Kidney (tissue), 13 donors: ENCODE measurements at regions not wholly inside any gene's neighbourhood (a gene's known extent, or its start where the extent isn't known, plus 50 kb on each side); places are given as distances from the start of the nearest gene placed in this dataset.

ENCODE experiments used
- DNase-seq, 5 donors: peaks; one replicate each; pipeline ENCODE4 v3.0.0-alpha.2; 2013 to 2020
- FAIRE-seq: peaks from 2 replicates; lab custom pipeline; 2012; peaks lifted over from hg19 to GRCh38; lab: Jason Lieb, UNC
- H3K27ac ChIP-seq, 2 donors: one replicate each; pipeline ENCODE4 v1.7.0; 2013; ENCODE audit warnings: low read depth in 2 of 2, low read length in 2 of 2, inconsistent platforms in 1 of 2
- H3K27me3 ChIP-seq: one replicate; pipeline ENCODE4 v1.7.1; 2013; ENCODE audit warnings: low read length, inconsistent platforms; ENCODE audit not compliant: control insufficient read depth, insufficient read depth
- H3K36me3 ChIP-seq, 3 donors: one replicate each; pipeline versions ENCODE4 v1.7.0 to v1.7.1; 2013; ENCODE audit warnings: low read length in 3 of 3, control low read depth in 1 of 3, inconsistent platforms in 1 of 3; ENCODE audit not compliant: insufficient read depth in 3 of 3, control insufficient read depth in 2 of 3
- H3K4me1 ChIP-seq, 3 donors: one replicate each; pipeline versions ENCODE4 v1.7.0 to v1.7.1; 2013; ENCODE audit warnings: low read length in 3 of 3, inconsistent platforms in 1 of 3, low read depth in 1 of 3; ENCODE audit not compliant: control insufficient read depth in 2 of 3, insufficient read depth in 2 of 3
- H3K4me3 ChIP-seq, 3 donors: one replicate each; pipeline versions ENCODE4 v1.7.0 to v1.8.1; 2013; ENCODE audit warnings: low read length in 3 of 3, control low read depth in 1 of 3, inconsistent platforms in 1 of 3
- H3K9ac ChIP-seq, 3 donors: one replicate each; pipeline versions ENCODE4 v1.7.0 to v1.7.1; 2013; ENCODE audit warnings: low read length in 3 of 3, control low read depth in 1 of 3, inconsistent platforms in 1 of 3
- H3K9me3 ChIP-seq, 3 donors: one replicate each; pipeline versions ENCODE4 v1.7.0 to v1.7.1; 2013; ENCODE audit warnings: low read length in 3 of 3, control low read depth in 1 of 3, inconsistent platforms in 1 of 3; ENCODE audit not compliant: control insufficient read depth in 2 of 3, insufficient read depth in 1 of 3
- intact Hi-C: fragments of 100-400 bp; cut with DNase I; formaldehyde crosslinking; loops from one replicate; pipeline ENCODE4 v1.11.1; 2022
- TF ChIP-seq, protein P1 (sequence below): IDR thresholded peaks from 3 replicates; pipeline ENCODE4 v1.5.1; 2012; ENCODE audit warnings: mild to moderate bottlenecking, moderate library complexity, borderline replicate concordance; ENCODE audit not compliant: insufficient read depth; ENCODE audit errors: extremely low read depth
- donor health status: control.
- donor health status: control.
- donor health status: control.
- donor health status: control.
- donor health status: control.
- donor health status: DM: yes; HTN: yes; CAD: no.
- donor health status: Normal renal cell carcinoma (clear cell type).

DNA sequence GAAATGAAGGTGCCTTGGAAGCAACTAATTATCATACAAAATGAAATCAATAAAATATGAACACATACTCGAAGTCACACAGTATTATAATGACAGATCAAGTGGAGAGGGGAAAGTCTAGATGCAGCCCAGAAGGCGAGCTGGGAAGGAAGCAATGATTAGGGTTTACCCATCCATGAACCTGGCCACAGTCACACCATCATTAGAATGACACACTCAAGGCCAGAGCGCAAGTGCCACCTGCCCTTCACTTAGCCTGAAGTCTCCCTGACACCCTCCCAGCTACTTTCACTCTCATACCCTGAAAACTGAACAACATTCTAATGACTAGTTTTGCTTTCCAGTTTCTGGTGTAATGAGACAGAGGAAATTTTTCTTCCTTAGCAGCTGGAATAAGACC is 302.8 kb upstream of the JARID2 start:
- H3K27ac ChIP-seq = no peak overlapping the region
- no peak for FAIRE-seq

DNA sequence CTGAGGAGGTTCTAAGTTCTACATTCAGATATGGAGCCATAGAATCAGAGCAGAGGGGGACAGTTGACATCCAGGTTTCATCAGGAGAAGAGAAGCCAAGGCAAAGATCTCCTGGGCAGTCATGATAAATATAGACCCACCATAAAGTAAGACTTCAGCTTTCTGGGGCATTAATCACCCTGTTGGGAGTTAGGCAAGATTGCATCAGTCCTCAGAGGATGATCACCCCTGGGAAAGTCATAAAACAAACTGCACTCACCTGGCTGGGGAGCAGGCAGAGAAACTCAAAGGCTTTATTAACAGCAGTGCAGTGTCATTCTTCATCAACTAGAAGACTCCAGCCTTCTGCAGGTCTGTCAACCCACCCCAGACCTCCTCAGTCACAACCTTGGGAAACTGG is 301.3 kb upstream of the JARID2 start:
- no peaks in the 10 kb centered on the region for H3K27me3 ChIP-seq
- intact Hi-C loops = no loop called here
- no peaks in the 10 kb centered on the region for H3K4me1 ChIP-seq
- no peaks in the 10 kb centered on the region for H3K9me3 ChIP-seq
- peak in 1 of 5 donors; percentile 41 for DNase-seq
- no peak overlapping the region for H3K27ac ChIP-seq
- H3K4me3 ChIP-seq = no peak overlapping the region
- FAIRE-seq = no peak
- H3K9ac ChIP-seq = no peak overlapping the region
- TF ChIP-seq, protein P1, sequence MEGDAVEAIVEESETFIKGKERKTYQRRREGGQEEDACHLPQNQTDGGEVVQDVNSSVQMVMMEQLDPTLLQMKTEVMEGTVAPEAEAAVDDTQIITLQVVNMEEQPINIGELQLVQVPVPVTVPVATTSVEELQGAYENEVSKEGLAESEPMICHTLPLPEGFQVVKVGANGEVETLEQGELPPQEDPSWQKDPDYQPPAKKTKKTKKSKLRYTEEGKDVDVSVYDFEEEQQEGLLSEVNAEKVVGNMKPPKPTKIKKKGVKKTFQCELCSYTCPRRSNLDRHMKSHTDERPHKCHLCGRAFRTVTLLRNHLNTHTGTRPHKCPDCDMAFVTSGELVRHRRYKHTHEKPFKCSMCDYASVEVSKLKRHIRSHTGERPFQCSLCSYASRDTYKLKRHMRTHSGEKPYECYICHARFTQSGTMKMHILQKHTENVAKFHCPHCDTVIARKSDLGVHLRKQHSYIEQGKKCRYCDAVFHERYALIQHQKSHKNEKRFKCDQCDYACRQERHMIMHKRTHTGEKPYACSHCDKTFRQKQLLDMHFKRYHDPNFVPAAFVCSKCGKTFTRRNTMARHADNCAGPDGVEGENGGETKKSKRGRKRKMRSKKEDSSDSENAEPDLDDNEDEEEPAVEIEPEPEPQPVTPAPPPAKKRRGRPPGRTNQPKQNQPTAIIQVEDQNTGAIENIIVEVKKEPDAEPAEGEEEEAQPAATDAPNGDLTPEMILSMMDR = no peak
- H3K36me3 ChIP-seq = no peaks in the 10 kb centered on the region

More for the DNA sequence above, 302.8 kb upstream of the JARID2 start:
- TF ChIP-seq, protein P1 = no peak
- no peak for DNase-seq
- Histone ChIP-seq H3K27me3 (no peaks in the 10 kb centered on the region), H3K36me3 (no peaks in the 10 kb centered on the region), H3K4me1 (no peaks in the 10 kb centered on the region), H3K9ac (no peak overlapping the region), H3K9me3 (no peaks in the 10 kb centered on the region), H3K4me3 (no peak overlapping the region)
- intact Hi-C loops = no loop called here

DNA sequence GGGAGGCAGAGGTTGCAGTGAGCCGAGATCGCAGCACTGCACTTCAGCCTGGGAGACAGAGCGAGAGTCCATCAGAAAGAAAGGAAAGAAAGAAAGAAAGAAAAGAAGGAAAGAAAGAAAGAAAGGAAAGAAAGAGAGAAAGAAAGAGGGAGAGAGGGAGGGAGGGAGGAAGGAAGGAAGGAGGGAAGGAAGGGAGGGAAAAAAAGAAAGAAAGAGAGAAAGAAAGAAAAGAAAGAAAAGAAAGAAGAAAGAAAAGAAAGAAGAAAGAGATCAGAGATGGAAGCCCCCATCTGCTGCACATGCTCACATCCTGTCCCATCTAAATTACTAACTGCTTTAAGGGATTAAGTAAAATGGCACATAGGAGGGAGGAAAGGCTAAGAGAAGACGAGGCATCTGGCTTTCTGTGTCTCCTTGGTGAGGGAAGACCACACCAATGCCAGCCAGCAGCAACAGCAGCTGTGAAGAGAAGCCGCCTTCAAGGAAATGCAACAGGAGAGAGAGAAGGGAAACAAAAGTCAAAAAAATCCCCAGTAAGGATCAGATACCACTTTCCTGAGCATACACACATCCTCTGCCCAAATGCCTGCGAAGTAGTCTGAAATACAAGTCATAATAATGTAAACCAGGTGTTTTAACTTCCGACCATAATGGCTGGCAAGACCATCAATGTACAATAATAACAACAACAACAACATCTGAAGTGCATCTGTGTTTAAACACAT is 300.2 kb upstream of the JARID2 start:
- Histone ChIP-seq H3K27ac (no peak overlapping the region), H3K36me3 (no peaks in the 10 kb centered on the region), H3K9me3 (no peaks in the 10 kb centered on the region), H3K4me3 (no peak overlapping the region), H3K9ac (no peak overlapping the region), H3K4me1 (no peaks in the 10 kb centered on the region), H3K27me3 (no peaks in the 10 kb centered on the region)
- TF ChIP-seq, protein P1 = no peak
- no peak for FAIRE-seq
- no peak for DNase-seq
- intact Hi-C loops = no loop called here
